K562 (cell line): ENCODE measurements at regions not wholly inside any gene's neighbourhood (a gene's known extent, or its start where the extent isn't known, plus 50 kb on each side); places are given as distances from the start of the nearest gene placed in this dataset.

ENCODE experiments used
- CBX8 ChIP-seq: fragments of 200-600 bp; sonication (generic); IDR thresholded peaks from 2 replicates; pipeline ENCODE4 v1.6.1; 2012; ENCODE audit warnings: borderline replicate concordance, mixed run types, low read depth, mild to moderate bottlenecking, moderate library complexity, mixed read lengths, low read length, control low read depth, inconsistent platforms; ENCODE audit not compliant: poor library complexity, severe bottlenecking; ENCODE audit errors: extremely low read depth
- RBBP5 ChIP-seq: fragments of 200-600 bp; sonication (generic); IDR thresholded peaks from 2 replicates; pipeline ENCODE4 v1.6.1; 2012; ENCODE audit warnings: borderline replicate concordance, mild to moderate bottlenecking, low read length, control low read depth, inconsistent platforms; ENCODE audit not compliant: insufficient read depth, poor library complexity, severe bottlenecking

GRCh38 chr5:8034852-8035251 is 165.9 kb downstream of the MTRR start:
- TF ChIP-seq CBX8 (no peak), RBBP5 (no peak)
